Activated CD4-positive, alpha-beta T cell treated with anti-CD3 and anti-CD28 coated beads, Interleukin-2, amount 50 U/mL, for 24 hours (primary cell): ENCODE measurements at regions not wholly inside any gene's neighbourhood (a gene's known extent, or its start where the extent isn't known, plus 50 kb on each side); places are given as distances from the start of the nearest gene placed in this dataset.
"Not testable (repeated sequence)": the region's sequence is repeated elsewhere in the genome, so short reads cannot be mapped to it uniquely, and the experiment has no call there.

ENCODE experiments used
- DNase-seq, 2 donors: peaks; one replicate each; pipeline ENCODE4 v3.0.0-alpha.2; 2020; ENCODE audit warnings: low read depth in 1 of 2, low spot score in 1 of 2

DNA sequence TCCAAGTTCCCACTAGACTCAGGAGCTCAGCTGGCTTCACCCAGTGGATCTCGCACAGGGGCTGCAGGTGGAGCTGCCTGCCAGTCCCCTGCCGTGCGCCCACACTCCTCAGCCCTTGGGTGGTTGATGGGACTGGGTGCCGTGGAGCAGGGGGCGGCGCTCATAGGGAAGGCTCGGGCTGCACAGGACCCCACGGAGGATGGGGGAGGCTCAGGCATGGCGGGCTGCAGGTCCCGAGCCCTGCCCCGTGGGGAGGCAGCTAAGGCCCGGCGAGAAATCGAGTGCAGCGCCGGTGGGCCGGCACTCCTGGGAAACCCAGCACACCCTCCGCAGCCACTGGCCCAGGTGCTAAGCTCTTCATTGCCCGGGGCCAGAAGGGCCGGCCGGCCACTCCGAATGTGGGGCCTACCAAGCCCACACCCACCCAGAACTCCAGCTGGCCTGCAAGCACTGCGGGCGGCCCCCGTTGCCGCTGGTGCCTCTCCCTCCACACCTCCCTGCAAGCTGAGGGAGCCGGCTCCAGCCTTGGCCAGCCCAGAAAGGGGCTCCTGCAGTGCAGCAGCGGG, 1481.3 kb upstream of the WWC1 start:
- not testable (repeated sequence) for DNase-seq

DNA sequence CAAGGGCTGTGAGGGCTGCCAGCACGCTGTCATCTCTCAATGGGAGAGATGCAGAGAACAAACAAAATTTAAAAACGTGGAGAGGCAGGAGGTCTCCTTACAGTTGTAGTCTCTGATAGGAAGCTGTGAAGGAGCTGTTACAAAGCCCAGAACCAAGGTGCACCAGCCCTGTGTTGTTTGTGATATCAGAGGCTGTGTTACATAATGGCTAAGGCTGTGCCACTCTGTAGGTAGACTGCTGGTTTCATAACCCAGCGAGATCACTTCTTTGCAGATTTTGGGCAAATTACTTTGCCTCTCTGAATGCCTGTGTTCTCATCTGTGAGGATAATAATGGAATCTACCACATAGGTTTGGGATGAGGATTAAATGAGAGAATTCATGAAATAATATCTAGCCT, 1480.7 kb upstream of the WWC1 start:
- DNase-seq = no peak

DNA sequence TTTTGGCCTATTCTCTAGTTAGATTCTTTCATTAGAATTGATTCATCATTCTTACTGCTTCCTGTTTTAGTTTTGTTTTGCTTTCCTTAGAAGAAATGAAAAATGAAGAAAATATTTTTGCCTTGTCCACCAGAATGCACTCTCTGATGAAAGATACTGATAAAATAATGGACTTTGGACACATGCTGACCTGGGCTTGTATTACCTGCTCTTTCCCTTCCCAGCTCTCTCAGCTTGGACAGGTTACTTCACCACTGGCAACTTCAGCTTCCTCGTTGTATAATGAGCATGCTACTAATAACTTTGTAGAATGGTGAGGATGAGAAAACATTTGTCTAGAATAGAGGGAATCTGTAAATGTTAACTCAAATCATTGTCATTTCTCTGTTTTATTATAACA, 1468.1 kb upstream of the WWC1 start:
- no peak for DNase-seq

DNA sequence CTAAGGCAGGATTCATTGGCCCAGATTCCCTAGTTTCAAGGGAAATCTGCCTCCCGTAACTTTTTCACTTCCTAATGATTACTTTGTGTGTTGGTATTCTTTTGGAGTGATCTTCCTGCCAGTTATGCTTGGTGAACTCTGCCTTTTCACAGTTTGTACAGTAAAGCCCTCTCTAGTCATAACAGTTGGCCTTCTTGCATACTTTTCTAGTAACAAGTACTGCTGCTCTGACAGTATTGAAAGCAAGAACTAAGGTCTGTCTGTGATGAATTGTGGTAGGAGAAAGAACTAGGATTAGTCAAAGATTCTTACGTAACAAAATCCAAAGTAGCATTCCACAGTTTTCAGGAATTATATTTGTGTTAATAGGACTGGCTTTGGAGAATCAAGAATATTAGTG, 1457.2 kb upstream of the WWC1 start:
- no peak for DNase-seq

DNA sequence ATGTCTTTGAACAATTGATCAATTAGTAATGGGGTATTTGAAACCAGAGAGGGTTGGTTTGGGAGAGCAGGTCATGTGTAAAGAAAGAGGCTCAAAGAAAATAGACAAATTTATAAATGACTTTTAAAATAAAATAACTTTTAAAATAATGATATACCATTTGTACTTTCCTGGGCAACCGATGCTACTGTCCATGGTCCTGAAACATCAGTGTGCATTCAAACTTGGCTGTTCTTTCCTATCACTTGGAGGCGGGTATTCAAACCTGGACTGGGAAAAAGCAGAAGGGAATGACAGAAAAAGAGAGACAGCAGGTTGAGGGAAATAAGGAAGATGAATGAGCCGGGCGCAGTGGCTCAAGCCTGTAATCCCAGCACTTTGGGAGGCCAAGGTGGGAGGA, 1446.4 kb upstream of the WWC1 start:
- DNase-seq = no peak

DNA sequence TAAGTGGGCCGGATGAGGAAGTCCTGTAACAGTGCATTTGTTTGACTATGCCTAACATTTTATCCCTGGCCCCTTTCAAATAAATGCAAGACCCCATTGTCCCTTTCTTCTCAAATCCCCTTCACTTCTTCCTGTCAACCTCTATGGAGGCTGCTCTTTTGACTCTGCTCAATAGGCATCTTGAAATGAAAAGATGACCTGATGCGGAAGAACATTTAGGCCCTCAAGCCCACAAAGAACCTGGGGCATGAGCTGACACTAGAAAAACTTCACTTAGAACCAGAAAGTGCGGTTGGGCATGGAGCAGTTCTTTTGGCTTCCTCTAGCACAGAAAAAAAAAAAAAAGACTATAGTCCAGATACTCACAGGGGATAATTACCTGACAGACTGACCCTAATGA, 1434.7 kb upstream of the WWC1 start:
- no peak for DNase-seq

DNA sequence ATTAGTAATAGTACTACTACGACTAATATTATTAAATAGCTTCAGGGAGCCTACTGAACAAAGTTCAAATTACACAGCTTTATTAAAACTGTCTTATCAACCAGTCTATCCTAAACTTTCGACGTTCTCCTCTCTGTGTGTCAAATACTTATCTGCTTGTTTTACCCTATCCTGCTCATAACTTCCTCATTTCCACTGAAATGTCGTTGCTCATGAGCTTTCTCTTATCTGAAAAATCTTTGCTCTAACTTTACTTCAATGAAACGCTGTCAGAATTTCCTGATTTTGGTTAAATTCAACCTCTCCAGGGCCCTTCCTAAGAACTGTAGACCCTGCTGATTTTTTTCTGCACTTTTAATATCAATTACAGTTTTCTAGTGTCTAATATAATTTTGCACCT, 1431.0 kb upstream of the WWC1 start:
- no peak for DNase-seq

DNA sequence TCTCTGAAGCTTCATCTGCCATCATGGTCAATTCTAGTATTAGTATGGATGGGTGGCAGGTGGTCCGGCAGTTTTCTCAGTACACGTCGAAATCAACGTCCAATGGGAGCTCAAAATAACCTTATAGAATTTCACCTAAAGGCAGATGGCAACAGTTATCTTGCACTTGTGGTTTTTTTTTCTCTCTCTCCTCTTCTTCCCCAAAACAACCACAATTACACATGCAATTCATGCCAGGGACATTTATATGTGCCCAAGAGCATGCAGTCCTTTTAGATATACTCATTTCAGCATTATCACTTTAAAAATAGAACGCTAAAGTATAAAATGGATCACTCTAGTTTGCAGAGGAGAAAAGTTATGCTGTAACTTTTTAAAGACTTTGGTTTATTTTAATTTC, 1428.9 kb upstream of the WWC1 start:
- no peak for DNase-seq

DNA sequence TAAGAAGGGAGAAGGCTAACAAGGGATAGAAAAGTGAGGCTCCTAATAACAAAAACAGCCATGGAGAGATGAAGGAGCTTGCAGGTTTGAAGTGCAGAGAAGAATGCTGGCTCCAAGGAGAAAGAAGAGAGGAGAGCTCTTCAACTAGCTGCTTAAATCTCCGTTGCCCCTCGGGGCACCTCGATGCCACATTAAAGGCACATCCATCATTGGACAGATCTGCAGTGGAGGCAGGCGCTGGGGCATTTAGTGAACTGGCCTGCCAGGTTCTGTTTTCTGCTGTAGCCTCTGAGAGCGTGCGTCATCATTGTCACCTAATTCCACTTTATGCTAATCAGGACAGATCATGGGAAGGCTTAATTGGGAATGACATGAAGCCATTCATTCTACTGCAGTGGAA, 1426.2 kb upstream of the WWC1 start:
- no peak for DNase-seq

DNA sequence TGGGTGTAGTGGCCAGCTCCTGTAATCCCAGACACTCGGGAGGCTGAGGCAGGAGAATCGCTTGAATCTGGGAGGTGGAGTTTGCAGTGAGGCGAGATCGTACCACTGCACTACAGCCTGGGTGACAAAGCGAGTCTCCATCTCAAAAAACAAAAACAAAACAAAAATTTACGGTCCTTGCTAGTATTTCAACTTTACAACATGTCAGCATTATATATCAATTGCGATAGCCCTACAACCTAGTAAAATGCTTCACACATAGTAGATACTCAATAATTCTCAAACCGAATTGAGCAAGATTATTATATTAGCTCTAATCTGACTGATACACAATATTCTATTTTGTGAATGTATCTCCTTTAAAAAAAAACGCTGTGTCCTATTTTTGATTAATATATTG, 1411.0 kb upstream of the WWC1 start:
- no peak for DNase-seq

DNA sequence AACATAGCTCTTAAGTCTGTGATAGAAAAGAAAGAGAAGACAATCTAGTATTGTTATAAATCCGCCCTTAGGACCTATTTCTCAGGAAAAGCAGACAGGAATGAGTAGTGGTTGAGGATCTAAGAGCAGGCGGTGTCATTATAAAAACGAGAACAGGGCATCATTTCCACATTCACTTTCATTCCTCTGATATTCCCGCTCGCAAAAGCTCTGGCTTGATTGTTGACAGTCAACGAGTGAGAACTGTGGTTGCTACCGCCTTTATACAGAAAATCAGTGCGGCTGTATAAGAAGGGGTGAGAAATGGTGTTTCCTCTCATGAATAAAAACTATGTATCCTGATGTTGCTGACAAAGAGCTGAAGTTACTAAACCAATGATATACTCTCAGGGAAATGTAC, 1409.6 kb upstream of the WWC1 start:
- no peak for DNase-seq

DNA sequence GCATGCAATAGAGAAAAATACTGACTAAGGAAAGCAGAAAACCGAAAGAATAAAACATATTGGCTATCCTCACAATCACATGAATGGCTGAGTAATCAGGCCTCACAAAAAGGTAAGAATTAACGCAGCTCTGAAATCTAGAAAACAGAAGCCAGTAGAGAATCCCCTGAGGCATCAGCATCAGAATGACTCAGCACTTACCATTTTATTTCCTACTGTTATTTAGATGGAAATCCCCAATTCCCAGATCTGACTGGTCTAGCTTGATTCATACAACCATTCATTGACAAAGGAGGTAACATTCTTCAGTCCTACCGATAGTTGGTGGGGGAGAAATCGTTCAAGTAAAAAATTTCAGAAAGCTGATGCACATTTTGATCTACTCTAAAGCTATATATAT, 1408.4 kb upstream of the WWC1 start:
- DNase-seq = no peak

DNA sequence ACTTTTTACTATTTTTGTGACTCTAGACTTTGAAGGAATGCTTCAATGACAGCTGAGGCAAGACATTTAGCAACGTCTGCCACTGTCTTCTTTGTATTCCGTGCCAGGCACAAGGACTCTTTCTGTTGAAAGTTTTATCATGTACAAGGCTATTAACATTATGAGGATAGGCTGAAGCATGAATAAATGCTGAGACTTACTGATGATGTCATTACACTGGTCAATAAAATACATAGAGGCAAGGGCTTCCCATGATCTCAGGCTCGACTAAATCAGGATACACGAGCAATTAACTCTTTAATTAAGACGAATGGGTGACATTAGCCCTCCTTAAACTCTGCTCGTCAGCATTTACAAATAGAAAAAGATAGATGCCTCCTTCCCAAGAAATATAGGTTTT, 1393.3 kb upstream of the WWC1 start:
- DNase-seq = no peak

DNA sequence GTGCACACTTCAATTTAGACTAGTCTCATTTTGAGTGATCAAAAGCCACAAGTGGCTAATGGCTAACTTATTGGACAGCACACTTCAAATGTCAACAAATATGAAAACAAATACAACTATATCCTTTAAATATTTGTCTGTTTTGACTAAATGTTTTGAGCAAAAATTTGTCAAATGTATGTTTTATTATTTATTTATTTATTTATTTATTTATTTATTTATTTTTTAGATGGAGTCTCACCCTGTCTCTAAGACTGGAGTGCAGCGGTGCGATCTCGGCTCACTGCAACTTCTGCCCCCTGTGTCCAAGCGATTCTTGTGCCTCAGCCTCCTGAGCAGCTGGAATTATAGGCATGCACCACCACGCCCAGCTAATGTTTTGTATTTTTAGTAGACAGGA, 1392.1 kb upstream of the WWC1 start:
- no peak for DNase-seq

DNA sequence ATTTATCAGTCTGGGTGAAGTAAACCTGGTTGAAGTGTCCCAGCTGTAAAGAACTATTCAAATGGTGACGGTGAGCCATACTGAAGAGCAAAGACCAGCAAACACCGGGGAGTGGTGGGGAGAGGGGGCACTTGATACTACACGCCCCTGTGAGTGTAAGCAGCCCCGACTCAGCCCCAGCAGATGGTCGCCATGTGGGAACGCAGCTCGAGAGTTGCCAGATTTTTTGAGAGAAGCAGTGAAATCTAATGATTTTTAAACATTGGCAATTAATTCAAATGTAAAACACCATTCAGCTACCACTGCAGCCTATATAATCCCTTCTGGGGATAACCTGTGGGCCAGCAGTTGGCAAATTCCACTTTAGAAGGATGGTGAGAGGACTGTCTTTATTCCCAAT, 1386.9 kb upstream of the WWC1 start:
- no peak for DNase-seq

DNA sequence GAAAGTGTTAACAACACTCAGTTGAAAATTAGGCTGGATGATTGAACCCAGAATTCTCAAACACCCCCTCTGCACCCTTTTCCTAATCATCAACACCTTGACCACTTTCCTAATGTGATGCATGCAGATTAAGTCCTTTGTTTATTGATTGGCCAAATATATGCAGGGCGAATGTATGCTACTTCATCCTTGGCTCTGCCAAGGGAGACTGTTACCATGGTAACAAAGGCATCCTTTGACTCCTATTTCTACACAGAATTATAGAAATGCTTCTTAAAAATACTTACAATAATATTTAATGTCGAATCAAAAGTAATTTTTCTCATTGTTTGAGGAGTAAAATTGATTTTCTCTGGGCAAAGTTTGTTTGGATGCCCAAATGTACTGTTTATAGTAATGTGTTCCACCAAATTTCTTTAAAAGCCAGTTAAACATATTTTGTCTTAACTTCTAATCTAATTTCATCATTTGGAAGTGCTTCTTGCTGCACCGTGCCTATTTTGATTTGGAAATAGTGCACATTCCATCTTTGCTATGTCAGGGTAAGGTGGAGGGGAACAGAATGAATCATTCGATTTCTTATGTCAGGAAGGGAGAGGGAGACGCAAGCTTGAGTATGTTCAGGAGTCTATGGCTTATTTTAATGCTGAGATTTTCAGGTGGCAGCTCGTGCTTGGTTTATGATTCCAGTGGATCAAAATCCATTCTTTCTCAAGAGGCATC, 1384.3 kb upstream of the WWC1 start:
- DNase-seq = no peak

DNA sequence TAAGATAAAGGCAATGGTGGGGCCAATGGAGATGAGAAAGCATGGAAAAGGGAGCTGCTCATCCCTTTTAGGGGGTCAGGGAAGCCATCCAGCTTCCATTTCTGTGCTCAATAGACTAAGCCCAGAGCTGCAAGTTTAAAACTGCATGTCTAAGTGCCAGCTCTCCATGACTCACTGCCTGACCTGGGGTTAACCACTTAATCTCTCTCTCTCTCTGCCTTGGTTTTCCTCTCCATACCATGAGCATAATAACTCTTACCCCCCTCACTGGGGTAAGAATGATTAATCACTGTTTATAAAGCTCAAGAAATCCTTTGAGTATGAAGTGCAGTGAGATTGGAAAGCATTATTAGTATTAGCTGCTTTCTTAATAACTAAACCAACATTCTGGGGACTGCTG, 1382.4 kb upstream of the WWC1 start:
- DNase-seq = no peak

DNA sequence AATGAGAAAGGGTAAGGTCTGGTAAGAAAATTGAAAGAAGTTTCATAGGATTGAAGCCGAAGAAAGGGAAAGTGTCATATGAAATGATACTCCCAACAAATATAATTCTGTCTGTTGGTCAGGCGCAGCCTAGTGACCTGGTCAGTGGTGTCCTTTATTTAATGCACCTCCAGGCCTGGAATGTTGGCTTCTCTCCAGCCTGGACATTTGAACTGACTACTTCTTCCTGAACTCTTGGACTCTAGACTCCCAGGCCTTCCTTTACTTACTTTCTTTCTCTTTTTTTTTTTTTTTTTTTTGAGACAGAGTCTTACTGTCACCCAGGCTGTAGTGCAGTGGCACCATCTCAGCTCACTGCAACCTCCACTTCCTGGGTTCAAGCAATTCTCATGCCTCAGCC, 1381.5 kb upstream of the WWC1 start:
- no peak for DNase-seq

DNA sequence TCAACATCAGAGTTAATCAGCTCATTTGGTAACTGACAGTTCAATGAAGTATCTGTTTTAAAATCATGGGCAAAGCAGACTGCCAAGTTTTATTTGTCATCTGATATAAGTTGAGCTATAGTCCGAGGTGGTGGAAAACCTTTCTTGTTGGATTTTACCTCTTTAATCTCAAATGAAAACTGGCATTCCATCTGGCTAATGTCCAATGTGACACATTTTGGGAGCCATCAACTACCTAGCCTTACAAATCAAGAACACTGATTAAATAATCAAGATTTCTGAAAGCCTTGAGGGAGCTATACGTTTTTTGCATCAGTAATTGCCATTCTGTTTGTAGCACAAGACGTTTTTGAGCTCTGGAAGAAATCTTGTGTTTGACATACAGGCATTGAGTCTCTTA, 1380.5 kb upstream of the WWC1 start:
- DNase-seq = no peak

DNA sequence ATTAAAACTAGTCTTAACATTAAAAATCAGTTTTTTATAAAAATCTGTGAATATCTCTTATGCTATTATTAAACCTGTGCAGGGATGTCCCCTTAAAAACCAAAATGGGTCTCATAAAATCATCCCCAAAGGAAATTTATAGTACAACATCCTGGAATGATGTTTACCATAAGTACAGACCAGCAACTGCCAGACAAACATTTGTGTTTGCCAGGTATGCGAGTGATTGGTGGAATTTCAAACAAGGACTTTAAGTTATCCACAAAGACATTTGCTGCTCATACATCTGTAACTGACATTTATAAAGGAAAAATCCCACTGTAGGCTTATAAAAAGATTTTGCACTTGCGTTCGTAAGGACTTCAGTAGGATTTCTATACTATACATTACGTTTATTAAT, 1375.4 kb upstream of the WWC1 start:
- no peak for DNase-seq

DNA sequence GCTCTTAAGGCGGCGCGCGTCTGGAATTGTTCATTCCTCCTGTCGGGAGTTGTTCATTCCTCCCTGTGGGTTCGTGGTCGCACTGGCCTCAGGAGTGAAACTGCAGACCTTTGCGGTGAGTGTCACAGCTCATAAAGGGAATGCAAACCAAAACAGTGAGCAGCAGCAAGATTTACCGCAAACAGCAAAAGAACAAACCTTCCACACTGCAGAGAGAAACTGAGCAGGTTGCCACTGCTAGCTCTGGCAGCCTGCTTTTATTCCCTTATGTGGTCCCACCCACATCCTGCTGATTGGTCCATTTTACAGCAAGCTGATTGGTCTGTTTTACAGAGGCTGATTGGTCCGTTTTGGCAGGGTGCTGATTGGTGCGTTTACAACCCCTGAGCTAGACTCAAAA, 1365.3 kb upstream of the WWC1 start:
- DNase-seq = no peak

DNA sequence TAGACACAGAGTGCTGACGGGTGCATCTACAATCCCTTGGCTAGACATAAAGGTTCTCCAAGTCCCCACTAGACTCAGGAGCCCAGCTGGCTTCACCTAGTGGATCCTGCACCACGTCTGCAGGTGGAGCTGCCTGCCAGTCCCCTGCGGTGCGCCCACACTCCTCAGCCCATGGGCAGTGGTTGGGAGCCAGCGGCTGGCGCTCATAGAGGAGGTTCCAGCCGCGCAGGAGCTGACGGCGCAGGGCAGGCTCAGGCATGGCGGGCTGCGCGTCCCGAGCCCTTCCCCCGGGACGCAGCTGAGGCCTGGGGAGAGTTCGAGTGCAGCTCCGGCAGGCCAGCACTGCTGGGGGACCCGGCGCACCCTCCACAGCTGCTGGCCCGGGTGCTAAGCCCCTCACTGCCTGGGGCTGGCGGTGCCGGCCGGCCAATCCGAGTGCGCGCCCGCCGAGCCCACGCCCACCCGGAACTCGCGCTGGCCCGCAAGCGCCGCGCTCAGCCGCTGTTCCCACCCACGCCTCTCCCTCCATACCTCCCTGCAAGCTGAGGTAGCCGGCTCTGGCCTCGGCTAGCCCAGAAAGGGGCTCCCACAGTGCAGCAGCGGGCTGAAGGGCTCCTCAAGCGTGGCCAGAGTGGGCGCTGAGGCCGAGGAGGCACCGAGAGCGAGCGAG, 1364.5 kb upstream of the WWC1 start:
- DNase-seq = not testable (repeated sequence)

DNA sequence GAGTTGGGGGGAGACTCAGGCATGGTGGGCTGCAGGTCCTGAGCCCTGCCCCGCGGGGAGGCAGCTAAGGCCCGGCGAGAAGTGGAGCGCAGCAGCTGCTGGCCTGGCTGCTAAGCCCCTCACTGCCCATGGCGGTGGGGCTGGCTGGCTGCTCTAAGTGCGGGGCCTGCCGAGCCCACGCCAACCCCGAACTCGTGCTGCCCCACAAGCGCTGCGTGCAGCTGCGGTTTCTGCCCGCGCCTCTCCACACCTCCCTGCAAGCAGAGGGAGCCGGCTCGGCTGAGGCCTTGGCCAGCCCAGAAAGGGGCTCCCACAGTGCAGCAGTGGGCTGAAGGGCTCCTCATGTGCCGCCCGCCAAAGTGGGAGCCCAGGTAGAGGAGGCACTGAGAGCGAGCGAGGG, 1355.1 kb upstream of the WWC1 start:
- DNase-seq = no peak
